ENCODE measurements at regions not wholly inside any gene's neighbourhood (a gene's known extent, or its start where the extent isn't known, plus 50 kb on each side); places are given as distances from the start of the nearest gene placed in this dataset.

- no peak for DNase-seq
Measured at GRCh38 chr17:65404761-65405160, 156.7 kb downstream of the AXIN2 start.

- DNase-seq: no peak
Measured at GRCh38 chr17:65403626-65404025, 157.8 kb downstream of the AXIN2 start.

- no peak for DNase-seq
Measured at GRCh38 chr17:65402513-65403496, 158.6 kb downstream of the AXIN2 start.

- DNase-seq: peak; percentile 6
Measured at GRCh38 chr17:65401561-65401960, 159.9 kb downstream of the AXIN2 start.

- DNase-seq: no peak
Measured at GRCh38 chr17:65400701-65401100, 160.7 kb downstream of the AXIN2 start.

GRCh38 chr17:65398040-65398787 lies 163.2 kb downstream of the AXIN2 start:
- DNase-seq: no peak

- DNase-seq: no peak
Measured at GRCh38 chr17:65395924-65396323, 165.5 kb downstream of the AXIN2 start.

- DNase-seq: no peak
Measured at GRCh38 chr17:65394811-65395472, 166.5 kb downstream of the AXIN2 start.

- DNase-seq: no peak
Measured at GRCh38 chr17:65393514-65393913, 167.9 kb downstream of the AXIN2 start.

- DNase-seq: no peak
Measured at GRCh38 chr17:65389949-65390348, 171.5 kb downstream of the AXIN2 start.

- DNase-seq: no peak
Measured at GRCh38 chr17:65389426-65389825, 172.0 kb downstream of the AXIN2 start.

GRCh38 chr17:65388911-65389310 lies 172.5 kb downstream of the AXIN2 start:
- DNase-seq: no peak

- no peak for DNase-seq
Measured at GRCh38 chr17:65387322-65387721, 174.1 kb downstream of the AXIN2 start.

- DNase-seq: no peak
Measured at GRCh38 chr17:65385726-65386125, 175.7 kb downstream of the AXIN2 start.

GRCh38 chr17:65385071-65385470 lies 176.4 kb downstream of the AXIN2 start:
- no peak for DNase-seq

GRCh38 chr17:65381152-65381551 lies 180.3 kb downstream of the AXIN2 start:
- DNase-seq: no peak

GRCh38 chr17:65374966-65375365 lies 186.5 kb downstream of the AXIN2 start:
- peak; percentile 33 for DNase-seq

GRCh38 chr17:65371702-65372101 lies 189.7 kb downstream of the AXIN2 start:
- DNase-seq: no peak

GRCh38 chr17:65370669-65371131 lies 190.7 kb downstream of the AXIN2 start:
- DNase-seq: peak; percentile 85

GRCh38 chr17:65368341-65368740 lies 193.1 kb downstream of the AXIN2 start:
- DNase-seq: no peak

GRCh38 chr17:65366102-65366844 lies 195.2 kb downstream of the AXIN2 start:
- no peak for DNase-seq

GRCh38 chr17:65365169-65365568 lies 196.3 kb downstream of the AXIN2 start:
- peak; percentile 87 for DNase-seq

Measured in NCI-H146 (cell line).